ENCODE measurements at regions not wholly inside any gene's neighbourhood (a gene's known extent, or its start where the extent isn't known, plus 50 kb on each side); places are given as distances from the start of the nearest gene placed in this dataset.

GRCh38 chr3:83843716-83844115, 1115.1 kb upstream of the CADM2 start:
- no peak for TF ChIP-seq CTCF (IDR thresholded peaks at IDR 0.05)
- TF ChIP-seq POLR2A (IDR thresholded peaks at IDR 0.05) = no peak

All from body of pancreas (tissue), 4 donors.